ENCODE measurements at regions not wholly inside any gene's neighbourhood (a gene's known extent, or its start where the extent isn't known, plus 50 kb on each side); places are given as distances from the start of the nearest gene placed in this dataset.

DNA sequence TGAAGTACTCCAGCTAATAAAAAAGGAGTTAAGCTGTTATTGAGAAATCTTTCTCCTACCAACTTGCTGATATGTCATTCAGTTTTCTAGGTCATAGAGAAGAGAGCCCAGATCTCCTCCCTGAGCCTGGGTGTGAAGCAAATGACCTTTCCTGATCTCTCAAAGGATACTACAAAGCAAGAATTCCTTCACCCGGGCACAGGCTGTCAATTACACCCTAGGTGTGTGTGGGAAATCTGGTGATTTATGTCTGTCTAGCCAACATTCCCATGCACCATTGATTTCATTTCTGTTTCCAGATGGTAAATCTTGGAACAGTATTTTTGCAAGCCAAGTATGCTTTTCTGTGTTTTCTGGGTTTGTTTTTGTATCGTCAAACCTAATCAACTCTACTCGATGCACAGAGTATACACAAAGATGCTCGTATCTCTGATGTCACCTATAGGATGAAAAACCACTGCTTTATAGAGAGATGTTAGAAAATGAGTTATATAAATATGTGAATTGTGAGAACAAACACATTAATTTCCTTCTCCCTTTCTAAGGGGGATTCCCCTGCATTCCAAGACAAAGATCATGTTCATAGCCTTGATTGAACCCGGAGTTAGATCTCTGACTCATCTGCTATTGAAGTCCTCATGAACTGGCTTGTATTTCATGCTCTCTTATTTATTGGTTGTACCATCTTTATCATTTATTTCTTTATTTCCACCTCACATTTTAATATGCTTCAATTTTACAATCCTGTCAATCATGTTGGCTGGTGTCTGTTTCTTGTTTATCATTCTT lies 1037.4 kb downstream of the NLGN4Y start:
- TF ChIP-seq, protein P1, sequence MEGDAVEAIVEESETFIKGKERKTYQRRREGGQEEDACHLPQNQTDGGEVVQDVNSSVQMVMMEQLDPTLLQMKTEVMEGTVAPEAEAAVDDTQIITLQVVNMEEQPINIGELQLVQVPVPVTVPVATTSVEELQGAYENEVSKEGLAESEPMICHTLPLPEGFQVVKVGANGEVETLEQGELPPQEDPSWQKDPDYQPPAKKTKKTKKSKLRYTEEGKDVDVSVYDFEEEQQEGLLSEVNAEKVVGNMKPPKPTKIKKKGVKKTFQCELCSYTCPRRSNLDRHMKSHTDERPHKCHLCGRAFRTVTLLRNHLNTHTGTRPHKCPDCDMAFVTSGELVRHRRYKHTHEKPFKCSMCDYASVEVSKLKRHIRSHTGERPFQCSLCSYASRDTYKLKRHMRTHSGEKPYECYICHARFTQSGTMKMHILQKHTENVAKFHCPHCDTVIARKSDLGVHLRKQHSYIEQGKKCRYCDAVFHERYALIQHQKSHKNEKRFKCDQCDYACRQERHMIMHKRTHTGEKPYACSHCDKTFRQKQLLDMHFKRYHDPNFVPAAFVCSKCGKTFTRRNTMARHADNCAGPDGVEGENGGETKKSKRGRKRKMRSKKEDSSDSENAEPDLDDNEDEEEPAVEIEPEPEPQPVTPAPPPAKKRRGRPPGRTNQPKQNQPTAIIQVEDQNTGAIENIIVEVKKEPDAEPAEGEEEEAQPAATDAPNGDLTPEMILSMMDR (IDR thresholded peaks at IDR 0.05; ENCODE audit: control extremely low read depth, extremely low read depth, low read depth, missing control alignments) = no peak
- CTCF ChIA-PET = no interaction called here

DNA sequence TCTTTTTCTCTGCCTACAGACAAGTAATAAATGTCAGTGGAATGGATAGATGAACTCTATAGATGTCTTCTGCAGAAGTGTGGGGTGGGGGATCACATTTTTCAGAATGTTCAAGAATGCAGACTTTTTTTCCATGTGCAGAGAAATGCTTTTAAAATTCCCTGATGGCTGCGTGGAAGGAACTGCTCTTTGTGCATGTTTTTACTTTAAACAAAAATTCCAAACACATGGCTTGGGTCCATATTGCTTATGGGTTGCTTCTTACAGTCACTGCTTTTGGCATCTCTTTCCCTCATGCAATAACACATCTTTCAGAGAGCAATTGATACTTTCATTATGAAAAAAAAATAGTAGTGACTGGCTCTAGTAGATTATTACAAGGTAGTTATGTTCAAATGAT lies 1053.6 kb downstream of the NLGN4Y start:
- ChIA-PET POLR2A (no interaction called here), CTCF (no interaction called here)
- TF ChIP-seq, protein P1 (IDR thresholded peaks at IDR 0.05; ENCODE audit: control extremely low read depth, extremely low read depth, low read depth, missing control alignments) = no peak
- no peak for DNase-seq (ENCODE audit: extremely low spot score)

More for the DNA sequence above, 1037.4 kb downstream of the NLGN4Y start:
- DNase-seq (ENCODE audit: extremely low spot score) = no peak
- POLR2A ChIA-PET = no interaction called here

DNA sequence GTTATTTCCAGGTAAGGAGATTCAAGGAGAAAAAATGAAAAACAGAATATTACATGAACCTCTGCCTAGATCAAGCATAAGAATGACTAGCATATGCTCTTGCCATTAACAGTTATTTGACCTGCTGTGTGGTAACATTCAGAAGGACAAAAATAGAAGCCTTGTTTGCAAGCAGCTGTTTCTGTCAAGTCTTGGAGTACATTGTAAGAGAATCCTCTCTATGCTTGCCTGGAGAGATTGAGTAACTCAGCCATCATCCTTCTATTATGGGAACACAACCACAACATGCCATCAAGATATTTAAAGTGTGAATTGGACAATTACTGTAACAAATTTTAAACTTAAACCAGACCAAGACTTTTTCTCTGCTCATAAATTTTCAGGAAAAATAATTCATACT lies 1054.4 kb downstream of the NLGN4Y start:
- TF ChIP-seq, protein P1 (IDR thresholded peaks at IDR 0.05; ENCODE audit: control extremely low read depth, extremely low read depth, low read depth, missing control alignments) = no peak
- ChIA-PET CTCF (no interaction called here), POLR2A (no interaction called here)
- no peak for DNase-seq (ENCODE audit: extremely low spot score)

DNA sequence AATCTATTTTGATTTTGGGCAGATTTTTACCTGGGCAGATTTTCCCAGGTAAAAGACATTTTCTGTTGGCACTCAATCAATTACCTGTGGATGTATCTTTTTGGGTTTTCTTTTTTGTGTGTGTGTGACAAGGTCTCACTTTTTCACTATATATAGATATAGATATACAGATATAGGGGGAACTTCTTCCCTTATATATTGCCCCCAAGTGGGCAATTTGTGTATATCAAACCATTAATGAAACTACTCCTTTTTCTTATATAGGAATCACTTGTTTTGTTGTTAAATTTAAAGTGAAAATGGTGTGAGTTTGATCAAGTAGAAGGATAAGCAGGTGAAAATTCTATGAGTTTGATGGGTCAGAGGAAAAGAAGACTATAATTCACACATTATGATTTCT lies 1054.9 kb downstream of the NLGN4Y start:
- no peak for DNase-seq (ENCODE audit: extremely low spot score)
- POLR2A ChIA-PET = no interaction called here
- TF ChIP-seq, protein P1 (IDR thresholded peaks at IDR 0.05; ENCODE audit: control extremely low read depth, extremely low read depth, low read depth, missing control alignments) = no peak
- CTCF ChIA-PET = no interaction called here

DNA sequence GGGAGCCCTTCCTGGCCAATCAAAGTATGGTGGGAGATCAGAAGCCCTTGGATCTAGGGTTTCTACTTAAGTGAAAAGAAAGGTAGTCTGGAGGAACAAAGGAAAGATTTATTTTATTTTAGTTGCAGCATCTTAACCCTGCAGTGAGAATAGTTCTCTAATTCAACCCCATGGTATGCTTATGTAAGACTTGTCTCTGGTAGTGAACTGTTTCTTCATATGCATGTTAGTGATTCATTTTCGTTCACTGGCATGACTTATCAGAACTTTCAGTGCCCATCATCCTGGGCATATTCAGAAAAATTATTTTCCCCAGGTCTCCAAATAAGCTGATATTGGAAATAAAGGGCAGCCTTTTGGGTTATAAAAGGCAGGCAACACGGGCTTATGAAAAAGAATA lies 1058.8 kb downstream of the NLGN4Y start:
- no peak for DNase-seq (ENCODE audit: extremely low spot score)
- CTCF ChIA-PET = no interaction called here
- TF ChIP-seq, protein P1 (IDR thresholded peaks at IDR 0.05; ENCODE audit: control extremely low read depth, extremely low read depth, low read depth, missing control alignments) = no peak
- POLR2A ChIA-PET = no interaction called here

DNA sequence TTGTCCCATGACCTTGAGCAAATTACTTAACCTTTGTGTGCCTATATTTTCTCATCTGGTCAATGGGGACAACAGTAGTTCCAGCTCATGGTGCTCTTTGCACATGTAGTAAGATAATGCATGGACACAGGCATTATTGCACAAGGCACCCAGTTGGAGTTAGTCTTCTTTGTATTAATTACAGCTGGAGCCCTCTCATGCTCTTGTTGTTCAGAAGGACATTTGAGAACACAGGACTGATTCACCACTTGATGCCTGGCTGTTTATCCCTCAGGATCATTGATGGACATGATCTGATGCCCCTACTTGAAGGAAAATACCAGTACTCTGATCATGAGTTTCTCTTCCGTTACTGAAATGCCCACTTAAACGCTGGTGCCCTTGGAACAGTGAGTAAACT lies 1068.6 kb downstream of the NLGN4Y start:
- TF ChIP-seq, protein P1 (IDR thresholded peaks at IDR 0.05; ENCODE audit: control extremely low read depth, extremely low read depth, low read depth, missing control alignments) = no peak
- DNase-seq (ENCODE audit: extremely low spot score) = no peak
- CTCF ChIA-PET = no interaction called here
- POLR2A ChIA-PET = no interaction called here
